Left renal cortex interstitium (tissue), 4 donors: ENCODE measurements at regions not wholly inside any gene's neighbourhood (a gene's known extent, or its start where the extent isn't known, plus 50 kb on each side); places are given as distances from the start of the nearest gene placed in this dataset.

Source experiments
- DNase-seq, 4 donors: peaks; one replicate each; pipeline ENCODE4 v3.0.0-alpha.2; 2013; ENCODE audit warnings: low read depth in 4 of 4, low spot score in 2 of 4, missing footprints in 1 of 4

DNA sequence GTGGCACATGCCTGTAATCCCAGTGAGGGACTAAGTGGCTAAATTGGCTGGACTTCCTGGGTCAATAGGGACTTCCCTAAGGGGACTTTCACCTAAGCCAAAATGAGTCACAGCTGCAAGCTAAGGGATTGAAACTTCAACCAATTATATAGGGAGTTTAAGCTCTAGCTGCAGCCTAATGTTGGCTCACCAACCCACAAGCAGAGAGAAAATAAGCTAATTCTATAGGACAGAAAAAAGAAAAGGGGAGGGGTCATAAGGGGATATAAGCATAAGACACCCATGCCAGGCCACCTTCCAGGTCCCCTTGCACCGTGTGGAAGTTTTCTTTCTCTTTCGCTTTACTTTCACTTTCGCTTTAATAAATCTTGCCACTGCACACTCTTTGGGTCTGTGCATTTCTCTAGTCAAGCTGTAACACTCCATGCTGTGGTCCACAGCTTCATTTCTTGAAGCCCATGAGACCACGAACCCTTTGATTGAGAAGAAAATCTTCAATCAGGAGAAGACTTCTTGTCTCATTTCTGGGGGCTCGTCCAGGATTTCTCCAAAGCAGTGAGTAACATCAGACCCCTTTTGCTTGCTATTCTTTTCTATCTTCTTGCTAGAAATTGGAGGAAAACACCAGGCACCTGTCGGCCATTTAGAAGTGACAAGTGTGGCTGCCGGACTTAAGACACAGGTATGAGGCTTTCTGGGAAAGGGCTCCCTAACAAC is 192.3 kb downstream of the IGSF11 start:
- DNase-seq: peak in 1 of 4 donors; percentile 3

DNA sequence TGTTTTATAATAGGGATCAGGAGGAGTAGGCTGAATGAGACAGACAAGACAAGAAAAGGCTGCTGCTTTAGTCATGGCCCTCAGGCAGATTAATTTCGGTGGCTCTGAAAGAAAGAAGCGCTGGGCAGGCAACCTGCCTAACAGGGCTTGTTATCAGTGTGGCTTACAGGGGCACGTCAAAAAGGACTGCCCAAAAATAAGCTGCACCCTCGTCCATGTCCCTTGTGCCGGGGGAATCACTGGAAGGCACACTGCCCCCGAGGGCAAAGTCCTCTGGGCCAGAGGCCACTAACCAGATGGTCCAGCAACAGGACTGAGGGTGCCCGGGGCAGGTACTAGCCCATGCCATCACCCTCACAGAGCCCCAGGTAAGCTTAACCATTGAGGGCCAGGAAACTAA is 188.5 kb downstream of the IGSF11 start:
- no peak for DNase-seq
